ENCODE measurements at regions not wholly inside any gene's neighbourhood (a gene's known extent, or its start where the extent isn't known, plus 50 kb on each side); places are given as distances from the start of the nearest gene placed in this dataset.

- no peaks in the 10 kb centered on the region for H3F3A ChIP-seq (ENCODE audit: low read depth)
- no peak overlapping the region for H2AFZ ChIP-seq (replicated peaks)
- no peaks in the 10 kb centered on the region for H3K79me2 ChIP-seq (ENCODE audit: low read depth)
- no peaks in the 10 kb centered on the region for H3K4me1 ChIP-seq
- H3K9ac ChIP-seq = no peak overlapping the region
- peaks cover 11% of the 10 kb centered on the region for H3K9me3 Mint-ChIP-seq
- H3K4me3 ChIP-seq = no peak overlapping the region
- H3K4me3 Mint-ChIP-seq = no peak overlapping the region
- peaks cover 3% of the 10 kb centered on the region for H3K36me3 Mint-ChIP-seq
- H3K27me3 ChIP-seq = no peaks in the 10 kb centered on the region
- no peaks in the 10 kb centered on the region for H4K20me1 ChIP-seq (ENCODE audit: low read depth)
- no peak overlapping the region for H3K27ac ChIP-seq
- no peak overlapping the region for H3K27ac Mint-ChIP-seq
- DNase-seq (ENCODE audit: low spot score) = no peak
- no peaks in the 10 kb centered on the region for H3K9me3 ChIP-seq (ENCODE audit: low read depth)
- peaks cover 2% of the 10 kb centered on the region for H3K27me3 Mint-ChIP-seq (ENCODE audit: insufficient read depth, low read depth)
- no peak overlapping the region for H3K4me2 ChIP-seq
- H3K36me3 ChIP-seq = no peaks in the 10 kb centered on the region
- peaks cover 9% of the 10 kb centered on the region for H3K4me1 Mint-ChIP-seq
- TF ChIP-seq CTCF (IDR thresholded peaks at IDR 0.05) (no peak), EZH2 (IDR thresholded peaks at IDR 0.05) (no peak), EZH2phosphoT487 (IDR thresholded peaks at IDR 0.05) (no peak)
Measured at GRCh38 chr3:30122359-30122758, 484.0 kb upstream of the TGFBR2 start.

GRCh38 chr3:30123224-30123623, 483.2 kb upstream of the TGFBR2 start:
- Mint-ChIP-seq H3K27ac (no peak overlapping the region), H3K27me3 (ENCODE audit: insufficient read depth, low read depth) (peaks cover 4% of the 10 kb centered on the region), H3K4me3 (no peak overlapping the region), H3K36me3 (peaks cover 3% of the 10 kb centered on the region), H3K9me3 (peaks cover 14% of the 10 kb centered on the region), H3K4me1 (peaks cover 9% of the 10 kb centered on the region)
- Histone ChIP-seq H3K79me2 (ENCODE audit: low read depth) (no peaks in the 10 kb centered on the region), H3F3A (ENCODE audit: low read depth) (no peaks in the 10 kb centered on the region), H3K27ac (no peak overlapping the region), H3K27me3 (no peaks in the 10 kb centered on the region), H2AFZ (replicated peaks) (no peak overlapping the region), H3K9me3 (ENCODE audit: low read depth) (no peaks in the 10 kb centered on the region), H3K4me3 (no peak overlapping the region), H3K36me3 (no peaks in the 10 kb centered on the region), H3K9ac (no peak overlapping the region), H4K20me1 (ENCODE audit: low read depth) (no peaks in the 10 kb centered on the region), H3K4me1 (no peaks in the 10 kb centered on the region), H3K4me2 (no peak overlapping the region)
- no peak for TF ChIP-seq EZH2 (IDR thresholded peaks at IDR 0.05)
- TF ChIP-seq CTCF (IDR thresholded peaks at IDR 0.05) = no peak
- no peak for TF ChIP-seq EZH2phosphoT487 (IDR thresholded peaks at IDR 0.05)
- DNase-seq (ENCODE audit: low spot score) = no peak

GRCh38 chr3:30123755-30124154, 482.6 kb upstream of the TGFBR2 start:
- Histone ChIP-seq H3K36me3 (no peaks in the 10 kb centered on the region), H3K9ac (no peak overlapping the region), H2AFZ (replicated peaks) (no peak overlapping the region), H3K4me2 (no peak overlapping the region), H3K4me3 (no peak overlapping the region), H3K27me3 (no peaks in the 10 kb centered on the region), H3K4me1 (no peaks in the 10 kb centered on the region), H4K20me1 (ENCODE audit: low read depth) (no peaks in the 10 kb centered on the region), H3K27ac (no peak overlapping the region), H3F3A (ENCODE audit: low read depth) (no peaks in the 10 kb centered on the region), H3K79me2 (ENCODE audit: low read depth) (no peaks in the 10 kb centered on the region), H3K9me3 (ENCODE audit: low read depth) (no peaks in the 10 kb centered on the region)
- DNase-seq (ENCODE audit: low spot score) = no peak
- Mint-ChIP-seq H3K36me3 (peaks cover 3% of the 10 kb centered on the region), H3K27me3 (ENCODE audit: insufficient read depth, low read depth) (peaks cover 4% of the 10 kb centered on the region), H3K27ac (no peak overlapping the region), H3K4me1 (peaks cover 9% of the 10 kb centered on the region), H3K4me3 (no peak overlapping the region), H3K9me3 (peaks cover 16% of the 10 kb centered on the region)
- TF ChIP-seq EZH2phosphoT487 (IDR thresholded peaks at IDR 0.05) (no peak), EZH2 (IDR thresholded peaks at IDR 0.05) (no peak), CTCF (IDR thresholded peaks at IDR 0.05) (no peak)

Data from neural progenitor cell (in vitro differentiated cells).